Glutamatergic neuron (in vitro differentiated cells): ENCODE measurements at regions not wholly inside any gene's neighbourhood (a gene's known extent, or its start where the extent isn't known, plus 50 kb on each side); places are given as distances from the start of the nearest gene placed in this dataset.

Experiments used
- DNase-seq: peaks from one replicate; pipeline ENCODE4 v3.0.0; 2022
- H3K27ac Mint-ChIP-seq: one replicate; pipeline ENCODE4 v1.8.0; 2020; ENCODE audit warnings: mild to moderate bottlenecking, mixed read lengths, inconsistent platforms; ENCODE audit not compliant: unreplicated experiment
- H3K27me3 Mint-ChIP-seq: one replicate; pipeline ENCODE4 v1.8.0; 2020; ENCODE audit warnings: mild to moderate bottlenecking, moderate library complexity, mixed read lengths, inconsistent platforms; ENCODE audit not compliant: unreplicated experiment
- H3K36me3 Mint-ChIP-seq: one replicate; pipeline ENCODE4 v1.8.0; 2020; ENCODE audit warnings: mild to moderate bottlenecking, mixed read lengths, inconsistent platforms; ENCODE audit not compliant: unreplicated experiment
- H3K4me1 Mint-ChIP-seq: one replicate; pipeline ENCODE4 v1.8.0; 2020; ENCODE audit warnings: mild to moderate bottlenecking, low read depth, mixed read lengths, inconsistent platforms; ENCODE audit not compliant: unreplicated experiment
- H3K4me3 Mint-ChIP-seq: one replicate; pipeline ENCODE4 v1.8.0; 2020; ENCODE audit warnings: mild to moderate bottlenecking, mixed read lengths, inconsistent platforms; ENCODE audit not compliant: unreplicated experiment
- H3K9me3 Mint-ChIP-seq: one replicate; pipeline ENCODE4 v1.8.0; 2020; ENCODE audit warnings: mild to moderate bottlenecking, moderate library complexity, mixed read lengths, inconsistent platforms; ENCODE audit not compliant: unreplicated experiment
- TF ChIP-seq, protein P1 (sequence below): fragments of 200-600 bp; sonication (generic); IDR thresholded peaks from one replicate; pipeline ENCODE4 v1.5.0; 2021; ENCODE audit not compliant: partially characterized antibody, unreplicated experiment

DNA sequence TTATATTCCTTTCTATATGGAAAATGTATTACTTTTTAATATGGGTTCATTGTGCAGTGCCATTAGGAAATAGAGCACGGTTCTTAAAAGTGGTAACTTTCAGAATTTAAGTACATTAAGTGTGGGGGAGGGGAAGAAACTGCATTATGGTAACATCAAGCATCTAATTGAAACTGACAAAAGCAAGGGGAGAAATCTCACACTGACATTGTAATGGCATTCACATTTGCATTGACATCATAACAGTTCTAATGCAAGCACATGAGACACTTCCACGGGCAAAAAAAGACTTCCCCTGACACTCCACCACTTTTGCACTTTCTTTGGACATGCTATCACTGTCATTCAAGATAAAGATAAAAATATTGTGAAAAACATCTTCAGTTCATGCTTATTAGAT, 431.3 kb upstream of the SMIM21 start:
- DNase-seq = no peak
- Mint-ChIP-seq H3K36me3 (no peaks in the 10 kb centered on the region), H3K4me1 (no peaks in the 10 kb centered on the region), H3K9me3 (peaks cover 4% of the 10 kb centered on the region), H3K4me3 (no peak overlapping the region), H3K27me3 (no peaks in the 10 kb centered on the region), H3K27ac (no peak overlapping the region)
- TF ChIP-seq, protein P1, sequence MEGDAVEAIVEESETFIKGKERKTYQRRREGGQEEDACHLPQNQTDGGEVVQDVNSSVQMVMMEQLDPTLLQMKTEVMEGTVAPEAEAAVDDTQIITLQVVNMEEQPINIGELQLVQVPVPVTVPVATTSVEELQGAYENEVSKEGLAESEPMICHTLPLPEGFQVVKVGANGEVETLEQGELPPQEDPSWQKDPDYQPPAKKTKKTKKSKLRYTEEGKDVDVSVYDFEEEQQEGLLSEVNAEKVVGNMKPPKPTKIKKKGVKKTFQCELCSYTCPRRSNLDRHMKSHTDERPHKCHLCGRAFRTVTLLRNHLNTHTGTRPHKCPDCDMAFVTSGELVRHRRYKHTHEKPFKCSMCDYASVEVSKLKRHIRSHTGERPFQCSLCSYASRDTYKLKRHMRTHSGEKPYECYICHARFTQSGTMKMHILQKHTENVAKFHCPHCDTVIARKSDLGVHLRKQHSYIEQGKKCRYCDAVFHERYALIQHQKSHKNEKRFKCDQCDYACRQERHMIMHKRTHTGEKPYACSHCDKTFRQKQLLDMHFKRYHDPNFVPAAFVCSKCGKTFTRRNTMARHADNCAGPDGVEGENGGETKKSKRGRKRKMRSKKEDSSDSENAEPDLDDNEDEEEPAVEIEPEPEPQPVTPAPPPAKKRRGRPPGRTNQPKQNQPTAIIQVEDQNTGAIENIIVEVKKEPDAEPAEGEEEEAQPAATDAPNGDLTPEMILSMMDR = no peak

DNA sequence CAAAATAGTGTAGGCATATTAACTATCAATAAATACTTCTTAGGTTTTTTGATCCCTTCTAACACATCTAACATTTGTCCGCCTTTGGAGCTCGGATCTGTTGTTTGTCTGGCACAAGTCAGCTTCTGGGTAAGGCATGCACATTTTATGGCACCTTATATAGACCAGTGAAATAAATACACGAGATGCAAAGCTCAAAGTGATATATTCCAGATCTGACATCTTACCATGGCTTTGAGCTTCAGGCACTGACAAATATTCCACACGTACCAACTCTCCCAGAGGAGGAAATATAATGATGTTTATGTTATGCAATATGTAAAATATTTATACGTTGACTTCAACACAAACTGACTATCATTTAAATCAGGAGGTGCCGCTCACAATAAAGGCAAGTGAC, 430.1 kb upstream of the SMIM21 start:
- no peaks in the 10 kb centered on the region for H3K4me1 Mint-ChIP-seq
- TF ChIP-seq, protein P1 = no peak

DNA sequence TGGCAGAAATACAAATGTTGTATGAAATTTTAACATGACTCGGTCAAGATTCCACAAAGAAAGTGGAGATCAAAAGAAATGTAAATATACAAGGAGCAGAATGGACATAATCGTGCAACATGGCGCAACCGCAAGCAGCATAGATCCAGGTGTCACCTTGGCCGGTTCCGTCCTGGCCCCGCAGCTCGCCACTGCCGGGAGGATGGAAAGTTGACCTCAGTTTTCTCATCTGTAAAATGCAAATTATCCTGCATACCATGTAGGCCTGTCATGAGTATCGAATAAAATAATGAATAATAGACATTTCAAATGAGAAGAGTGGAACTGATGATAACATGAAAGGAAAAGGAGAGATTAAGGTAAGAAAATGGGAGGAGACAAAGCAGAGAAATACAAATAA, 427.3 kb upstream of the SMIM21 start:
- Mint-ChIP-seq H3K4me1 (no peaks in the 10 kb centered on the region), H3K9me3 (peaks cover 2% of the 10 kb centered on the region), H3K27ac (no peak overlapping the region), H3K27me3 (no peaks in the 10 kb centered on the region), H3K4me3 (no peak overlapping the region), H3K36me3 (no peaks in the 10 kb centered on the region)
- TF ChIP-seq, protein P1 = no peak
- DNase-seq = no peak

More for the DNA sequence above, 430.1 kb upstream of the SMIM21 start:
- Mint-ChIP-seq H3K27ac (no peak overlapping the region), H3K9me3 (peaks cover 4% of the 10 kb centered on the region), H3K36me3 (no peaks in the 10 kb centered on the region), H3K27me3 (no peaks in the 10 kb centered on the region), H3K4me3 (no peak overlapping the region)
- no peak for DNase-seq

DNA sequence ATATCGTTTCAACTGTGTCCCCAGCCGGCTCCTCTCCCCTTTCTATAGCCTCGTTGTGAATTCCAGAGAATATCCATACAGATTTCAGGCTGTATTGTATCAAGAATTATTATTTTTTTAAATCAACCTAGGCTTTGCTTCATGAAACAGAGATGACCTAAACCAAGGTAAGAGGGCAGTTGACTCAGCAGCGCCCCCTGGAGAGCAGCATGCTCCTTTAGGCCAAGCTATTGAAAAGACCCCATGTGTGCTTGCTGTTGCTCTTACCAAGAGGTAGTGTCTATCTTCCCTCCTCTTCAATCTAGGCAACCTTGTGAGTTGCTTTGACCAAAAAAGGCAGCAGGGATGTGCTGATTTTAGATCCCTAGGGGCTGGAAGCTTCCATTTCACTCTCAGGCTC, 426.7 kb upstream of the SMIM21 start:
- TF ChIP-seq, protein P1 = peak; percentile 68
- no peak overlapping the region for H3K27ac Mint-ChIP-seq
- peaks cover 2% of the 10 kb centered on the region for H3K9me3 Mint-ChIP-seq

DNA sequence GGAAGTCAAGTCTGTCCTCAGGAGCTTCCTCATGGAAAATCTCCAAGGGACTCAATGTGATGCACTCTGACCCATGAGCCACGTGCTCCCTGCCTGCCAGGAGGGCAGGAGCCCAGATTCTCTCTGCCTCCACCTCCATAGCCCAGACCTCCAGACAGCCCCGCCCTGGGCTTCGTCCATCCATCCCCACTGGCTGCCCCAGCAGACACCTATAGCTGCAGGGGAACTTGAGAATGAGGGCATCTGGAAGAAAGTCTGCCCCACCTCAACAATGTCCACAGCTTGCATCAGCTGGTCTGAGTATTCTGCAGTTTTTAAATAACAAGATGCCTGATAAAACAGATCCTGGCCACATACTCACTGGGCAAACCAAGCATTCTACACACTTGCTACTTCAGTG, 418.8 kb upstream of the SMIM21 start:
- no peaks in the 10 kb centered on the region for H3K27me3 Mint-ChIP-seq

More for the DNA sequence above, 426.7 kb upstream of the SMIM21 start:
- no peaks in the 10 kb centered on the region for H3K27me3 Mint-ChIP-seq
- no peaks in the 10 kb centered on the region for H3K4me1 Mint-ChIP-seq
- no peak overlapping the region for H3K4me3 Mint-ChIP-seq
- H3K36me3 Mint-ChIP-seq = no peaks in the 10 kb centered on the region
- DNase-seq = peak; percentile 52

More for the DNA sequence above, 418.8 kb upstream of the SMIM21 start:
- H3K4me1 Mint-ChIP-seq = no peaks in the 10 kb centered on the region
- H3K4me3 Mint-ChIP-seq = no peak overlapping the region
- H3K27ac Mint-ChIP-seq = no peak overlapping the region
- DNase-seq = no peak
- H3K36me3 Mint-ChIP-seq = no peaks in the 10 kb centered on the region
- H3K9me3 Mint-ChIP-seq = no peaks in the 10 kb centered on the region
- TF ChIP-seq, protein P1 = no peak
